Neuronal stem cell (in vitro differentiated cells): ENCODE measurements at regions not wholly inside any gene's neighbourhood (a gene's known extent, or its start where the extent isn't known, plus 50 kb on each side); places are given as distances from the start of the nearest gene placed in this dataset.

Experiments used
- DNase-seq: peaks from one replicate; pipeline ENCODE4 v3.0.0-alpha.2; 2013; ENCODE audit warnings: low spot score
- H2AFZ ChIP-seq: one replicate; pipeline ENCODE4 v1.6.1; 2013; ENCODE audit warnings: mild to moderate bottlenecking, low read length, inconsistent platforms
- H2AK5ac ChIP-seq: 2 replicates; pipeline ENCODE4 v1.6.1; 2013; ENCODE audit warnings: low read depth, mild to moderate bottlenecking, inconsistent platforms, low read length, moderate library complexity, mixed read lengths
- H2BK120ac ChIP-seq: 2 replicates; pipeline ENCODE4 v1.6.1; 2013; ENCODE audit warnings: low read depth, mild to moderate bottlenecking, inconsistent platforms, low read length, moderate library complexity, mixed read lengths
- H2BK12ac ChIP-seq: one replicate; pipeline ENCODE4 v1.6.1; 2013; ENCODE audit warnings: low read length, inconsistent platforms
- H2BK15ac ChIP-seq: 2 replicates; pipeline ENCODE4 v1.6.1; 2013; ENCODE audit warnings: mild to moderate bottlenecking, low read length, inconsistent platforms, mixed read lengths
- H2BK5ac ChIP-seq: one replicate; pipeline ENCODE4 v1.6.1; 2013; ENCODE audit warnings: inconsistent platforms, mild to moderate bottlenecking, low read length, moderate library complexity
- H3K14ac ChIP-seq: one replicate; pipeline ENCODE4 v1.6.1; 2013; ENCODE audit warnings: low read length, inconsistent platforms
- H3K18ac ChIP-seq: 2 replicates; pipeline ENCODE4 v1.6.1; 2013; ENCODE audit warnings: low read length, inconsistent platforms
- H3K23ac ChIP-seq: 2 replicates; pipeline ENCODE4 v1.6.1; 2013; ENCODE audit warnings: low read depth, mild to moderate bottlenecking, mixed read lengths, low read length, inconsistent platforms; ENCODE audit not compliant: poor library complexity
- H3K27ac ChIP-seq: replicated peaks from 3 replicates; pipeline ENCODE4 v1.5.1; 2013; ENCODE audit warnings: low read length, inconsistent platforms
- H3K27me3 ChIP-seq, 3 experiments: 2 replicates each; pipeline ENCODE4 v1.6.1; 2013; ENCODE audit warnings: low read length in 3 of 3, mild to moderate bottlenecking in 2 of 3, inconsistent platforms in 1 of 3, low read depth in 1 of 3, mixed read lengths in 1 of 3, moderate library complexity in 1 of 3; ENCODE audit not compliant: control insufficient read depth in 3 of 3, insufficient read depth in 3 of 3
- H3K36me3 ChIP-seq, 2 donors: replicated peaks in 1 of 2; 2 replicates each; pipeline ENCODE4 v1.6.1; 2013; ENCODE audit warnings: low read length in 2 of 2; ENCODE audit not compliant: control insufficient read depth in 2 of 2, insufficient read depth in 2 of 2
- H3K4ac ChIP-seq: 2 replicates; pipeline ENCODE4 v1.6.1; 2013; ENCODE audit warnings: inconsistent platforms, mild to moderate bottlenecking, low read length, moderate library complexity
- H3K4me1 ChIP-seq, 2 donors: 1 replicate in 1 of 2; 2 replicates in 1 of 2; pipeline ENCODE4 v1.6.1; 2013; ENCODE audit warnings: low read length in 2 of 2, low read depth in 1 of 2; ENCODE audit not compliant: control insufficient read depth in 2 of 2, insufficient read depth in 1 of 2
- H3K4me2 ChIP-seq: one replicate; pipeline ENCODE4 v1.6.1; 2013; ENCODE audit warnings: mild to moderate bottlenecking, low read length, inconsistent platforms; ENCODE audit not compliant: insufficient read depth, poor library complexity, severe bottlenecking
- H3K4me3 ChIP-seq, 2 donors: 2 replicates each; pipeline ENCODE4 v1.5.1; 2013; ENCODE audit warnings: low read length in 2 of 2, mild to moderate bottlenecking in 2 of 2, inconsistent platforms in 1 of 2, moderate library complexity in 1 of 2
- H3K79me1 ChIP-seq: one replicate; pipeline ENCODE4 v1.6.1; 2013; ENCODE audit warnings: low read depth, mild to moderate bottlenecking, inconsistent platforms, low read length, moderate library complexity
- H3K9ac ChIP-seq: one replicate; pipeline ENCODE4 v1.6.1; 2013; ENCODE audit warnings: mild to moderate bottlenecking, low read depth, low read length, inconsistent platforms; ENCODE audit not compliant: poor library complexity
- H3K9me3 ChIP-seq, 2 donors: replicated peaks in 1 of 2; 2 replicates each; pipeline versions ENCODE3 to v1.6.1; 2013; ENCODE audit warnings: low read length in 2 of 2, mild to moderate bottlenecking in 2 of 2, inconsistent platforms in 1 of 2, low read depth in 1 of 2, mixed read lengths in 1 of 2, moderate library complexity in 1 of 2; ENCODE audit not compliant: control insufficient read depth in 2 of 2, insufficient read depth in 1 of 2
- H4K8ac ChIP-seq: one replicate; pipeline ENCODE4 v1.6.1; 2013; ENCODE audit warnings: low read depth, mild to moderate bottlenecking, inconsistent platforms, low read length, moderate library complexity
- H4K91ac ChIP-seq: one replicate; pipeline ENCODE4 v1.6.1; 2013; ENCODE audit warnings: low read length, low read depth, mild to moderate bottlenecking, inconsistent platforms; ENCODE audit not compliant: poor library complexity
- WGBS, 2 donors: extraction: QIAGEN DNeasy Blood & Tissue Kit; methylation state at CpG; one replicate each; pipeline ENCODE4 v1.1.7; 2013; ENCODE audit warnings: missing lambda C conversion rate in 2 of 2, mixed read lengths in 1 of 2; ENCODE audit not compliant: insufficient read length in 2 of 2, insufficient replicate concordance in 1 of 2; ENCODE audit errors: extremely low coverage in 2 of 2; 5-methylcytosine and 5-hydroxymethylcytosine counted together

- Histone ChIP-seq H3K79me1 (no peaks in the 10 kb centered on the region), H3K4me1 (no peaks in the 10 kb centered on the region), H3K36me3 (no peaks in the 10 kb centered on the region), H2BK120ac (no peak overlapping the region), H3K4me2 (no peak overlapping the region), H4K91ac (no peak overlapping the region), H4K8ac (no peak overlapping the region), H3K14ac (no peak overlapping the region), H3K9me3 (no peaks in the 10 kb centered on the region), H2AFZ (no peak overlapping the region), H3K4me3 (no peak overlapping the region), H3K4ac (no peak overlapping the region), H2AK5ac (no peak overlapping the region), H2BK15ac (no peak overlapping the region), H3K27me3 (no peaks in the 10 kb centered on the region), H3K23ac (no peak overlapping the region), H3K27ac (no peak overlapping the region), H3K18ac (no peak overlapping the region), H2BK12ac (no peak overlapping the region), H2BK5ac (no peak overlapping the region), H3K9ac (no peak overlapping the region)
- WGBS, 2 donors: no CpG with 5 or more reads among the region's 9 CpGs
- DNase-seq: no peak
Measured at GRCh38 chr1:238589843-238590435, 699.2 kb upstream of the ZP4 start.

- H3K18ac ChIP-seq: no peak overlapping the region
- H4K8ac ChIP-seq: no peak overlapping the region
- no peak overlapping the region for H3K4ac ChIP-seq
- H3K79me1 ChIP-seq: no peaks in the 10 kb centered on the region
- no peak overlapping the region for H3K27ac ChIP-seq
- H3K9me3 ChIP-seq: no peaks in the 10 kb centered on the region
- no peak overlapping the region for H2BK12ac ChIP-seq
- H2BK15ac ChIP-seq: no peak overlapping the region
- no CpG with 5 or more reads among the region's 3 CpGs for WGBS, 2 donors
- no peak overlapping the region for H2BK5ac ChIP-seq
- H3K36me3 ChIP-seq: no peaks in the 10 kb centered on the region
- H3K4me1 ChIP-seq: no peaks in the 10 kb centered on the region
- no peak overlapping the region for H3K4me2 ChIP-seq
- H3K14ac ChIP-seq: no peak overlapping the region
- H3K23ac ChIP-seq: no peak overlapping the region
- H4K91ac ChIP-seq: no peak overlapping the region
- DNase-seq: no peak
- no peak overlapping the region for H3K9ac ChIP-seq
- H2BK120ac ChIP-seq: no peak overlapping the region
- no peak overlapping the region for H2AFZ ChIP-seq
- H2AK5ac ChIP-seq: no peak overlapping the region
- no peaks in the 10 kb centered on the region for H3K27me3 ChIP-seq
- H3K4me3 ChIP-seq: no peak overlapping the region
Measured at GRCh38 chr1:238582816-238583215, 692.1 kb upstream of the ZP4 start.

GRCh38 chr1:238581332-238581731 is 690.6 kb upstream of the ZP4 start:
- Histone ChIP-seq H4K91ac (no peak overlapping the region), H3K18ac (no peak overlapping the region), H2BK15ac (no peak overlapping the region), H3K4me2 (no peak overlapping the region), H3K23ac (no peak overlapping the region), H3K27ac (no peak overlapping the region), H2BK5ac (no peak overlapping the region), H2AFZ (no peak overlapping the region), H3K4ac (no peak overlapping the region), H2AK5ac (no peak overlapping the region), H3K4me3 (no peak overlapping the region), H4K8ac (no peak overlapping the region), H3K27me3 (no peaks in the 10 kb centered on the region), H2BK12ac (no peak overlapping the region), H3K36me3 (no peaks in the 10 kb centered on the region), H3K4me1 (no peaks in the 10 kb centered on the region), H3K79me1 (no peaks in the 10 kb centered on the region), H3K9ac (no peak overlapping the region), H3K14ac (no peak overlapping the region), H3K9me3 (no peaks in the 10 kb centered on the region), H2BK120ac (no peak overlapping the region)
- WGBS, 2 donors: no CpG with 5 or more reads among the region's 2 CpGs
- no peak for DNase-seq

GRCh38 chr1:238568735-238569134 is 678.0 kb upstream of the ZP4 start:
- no CpG with 5 or more reads among the region's 2 CpGs for WGBS, 2 donors
- Histone ChIP-seq H3K4me1 (no peaks in the 10 kb centered on the region), H2BK15ac (no peak overlapping the region), H2AFZ (no peak overlapping the region), H2AK5ac (no peak overlapping the region), H3K4ac (no peak overlapping the region), H3K36me3 (no peaks in the 10 kb centered on the region), H3K14ac (no peak overlapping the region), H3K18ac (no peak overlapping the region), H3K79me1 (no peaks in the 10 kb centered on the region), H2BK120ac (no peak overlapping the region), H4K91ac (no peak overlapping the region), H4K8ac (no peak overlapping the region), H3K27ac (no peak overlapping the region), H3K4me3 (no peak overlapping the region), H3K9me3 (no peaks in the 10 kb centered on the region), H2BK12ac (no peak overlapping the region), H3K23ac (no peak overlapping the region), H3K9ac (no peak overlapping the region), H2BK5ac (no peak overlapping the region), H3K4me2 (no peak overlapping the region), H3K27me3 (no peaks in the 10 kb centered on the region)
- DNase-seq: no peak
